ENCODE measurements at regions not wholly inside any gene's neighbourhood (a gene's known extent, or its start where the extent isn't known, plus 50 kb on each side); places are given as distances from the start of the nearest gene placed in this dataset.
"Not testable (repeated sequence)": the region's sequence is repeated elsewhere in the genome, so short reads cannot be mapped to it uniquely, and the experiment has no call there.

DNA sequence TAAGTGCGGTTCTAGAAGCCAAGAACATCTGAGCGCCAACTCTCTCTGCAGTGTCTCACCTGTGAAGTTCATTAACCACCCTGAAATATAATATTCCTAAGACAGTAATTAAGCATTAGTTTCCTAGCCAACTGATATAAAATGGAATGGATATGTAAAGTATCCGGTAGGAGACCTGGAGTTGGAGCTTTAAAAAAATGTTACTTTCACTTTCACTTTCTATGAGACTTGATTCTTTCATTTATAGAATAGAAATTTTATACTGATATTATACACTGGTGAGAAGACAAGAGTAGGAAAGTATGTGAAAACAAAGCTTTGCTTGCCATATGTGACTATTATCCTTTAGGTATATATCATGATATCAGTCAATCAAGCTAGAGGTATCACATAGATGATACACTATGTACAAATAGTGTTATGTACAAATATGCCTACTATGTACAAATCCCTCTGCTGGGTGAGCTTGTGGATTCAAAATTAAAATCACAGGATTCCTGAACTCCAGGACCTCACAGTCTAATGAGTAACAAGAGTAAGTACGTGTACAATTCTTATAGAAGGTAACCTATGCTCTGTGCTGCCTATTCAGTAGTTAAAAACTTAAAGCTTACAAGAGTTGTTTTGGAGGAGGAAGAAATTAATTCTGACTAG is 934.2 kb downstream of the TTLL7 start:
- DNase-seq, result no peak

DNA sequence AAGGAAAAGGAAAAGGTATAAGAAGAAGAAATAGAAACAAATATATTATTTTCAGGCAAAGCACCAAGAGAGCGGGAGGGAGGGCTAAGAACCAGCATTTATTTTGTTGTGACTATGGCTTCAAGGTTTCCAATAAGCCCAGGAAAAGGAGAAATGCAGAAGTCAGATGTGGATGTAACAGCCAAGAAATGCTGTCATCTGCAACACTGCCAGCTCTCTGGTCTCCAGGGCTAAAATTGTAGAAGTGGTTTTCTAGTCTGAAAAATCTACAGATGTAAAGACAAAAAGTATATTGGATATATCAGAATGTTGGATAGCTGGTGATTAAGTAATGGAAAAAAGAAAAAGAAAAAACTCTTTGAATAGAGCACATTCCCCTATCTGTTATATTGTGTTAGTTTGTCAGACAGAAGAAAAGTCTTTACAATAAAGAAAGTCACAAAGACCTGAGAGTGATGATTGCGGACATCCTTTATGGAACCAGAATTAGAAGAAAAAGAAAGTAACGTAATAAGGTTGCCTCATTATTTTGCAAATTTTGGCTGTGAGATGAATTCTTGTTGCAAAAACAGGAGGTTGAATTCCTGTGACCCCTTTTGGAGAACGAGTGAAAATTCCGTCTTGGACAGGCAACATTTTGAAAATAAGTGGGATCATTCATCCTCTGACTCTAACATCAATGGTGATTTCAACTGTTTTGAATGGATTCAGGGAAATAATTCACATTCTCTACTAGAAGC is 938.1 kb downstream of the TTLL7 start:
- DNase-seq, result no peak

DNA sequence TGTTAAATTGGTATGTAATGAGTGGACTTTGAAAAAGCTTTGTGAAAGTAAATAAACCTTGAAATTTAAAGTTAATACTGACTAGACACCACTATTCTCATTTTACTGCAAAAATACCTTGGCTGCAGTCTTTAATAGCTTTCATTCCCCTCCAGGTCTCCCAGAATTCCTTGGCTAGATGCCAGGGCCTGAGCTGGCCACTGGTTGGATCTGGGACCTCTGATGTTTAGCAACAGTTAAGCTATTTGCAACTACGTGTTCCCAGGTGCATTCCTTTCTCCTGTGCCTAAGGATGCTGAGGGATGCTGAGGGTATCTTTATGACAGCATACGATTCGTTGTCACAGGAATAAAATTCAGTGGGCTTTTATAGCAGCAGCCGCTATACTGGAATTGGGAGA is 938.7 kb downstream of the TTLL7 start:
- DNase-seq, result no peak

DNA sequence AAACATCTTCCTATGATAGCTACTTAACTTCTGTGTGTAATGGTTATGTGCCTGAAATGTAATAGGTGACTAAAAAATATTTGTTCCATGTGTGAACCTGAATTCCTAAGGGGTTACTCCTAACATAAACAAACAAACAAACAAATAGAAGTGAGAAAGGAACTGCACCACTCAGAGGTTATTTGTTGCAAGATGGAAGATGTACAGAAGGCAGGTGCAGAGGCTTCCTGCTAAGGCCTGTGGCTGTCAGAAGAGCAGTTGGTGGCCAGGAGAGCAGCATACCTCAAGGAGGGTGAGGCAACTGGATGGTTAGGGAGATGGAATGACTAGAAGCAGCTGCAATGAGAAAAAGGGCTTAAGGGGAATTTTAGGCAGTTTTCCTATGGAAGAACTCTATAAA is 940.6 kb downstream of the TTLL7 start:
- no peak for DNase-seq

DNA sequence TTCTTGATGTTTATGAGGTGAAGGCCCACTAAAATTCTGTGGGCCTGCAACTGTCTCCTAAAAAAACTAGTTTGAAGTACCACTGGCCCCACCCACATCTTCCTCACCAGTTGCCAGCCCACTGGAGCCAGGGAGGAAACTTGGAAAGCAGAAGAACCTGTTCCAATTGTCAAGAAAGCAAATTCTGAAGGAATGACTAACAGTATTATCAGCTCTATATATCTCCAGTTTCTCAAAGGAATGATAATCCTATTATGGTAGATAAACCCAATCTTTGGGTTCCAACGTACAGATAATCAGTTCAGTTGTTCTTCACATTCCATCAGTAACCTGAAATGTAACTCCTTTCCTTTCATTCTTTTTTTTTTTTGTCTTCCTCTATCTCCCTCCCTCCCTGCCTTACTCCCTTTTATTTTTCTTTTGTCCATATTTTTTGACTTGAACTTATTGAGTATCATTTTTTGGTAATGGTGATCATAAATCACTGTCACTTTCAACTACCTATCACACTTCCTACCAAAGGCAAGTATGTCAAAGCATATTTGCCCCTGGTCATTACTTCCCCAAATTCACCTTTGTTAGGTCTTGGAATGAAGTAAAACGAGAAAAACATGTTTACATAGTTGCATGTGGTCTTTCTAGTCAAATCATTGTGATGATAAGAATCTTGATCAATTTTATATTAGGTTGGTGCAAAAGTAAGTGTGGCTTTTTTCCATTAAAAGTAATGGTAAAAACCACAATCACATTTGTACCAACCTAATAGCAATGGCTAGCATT is 943.4 kb downstream of the TTLL7 start:
- DNase-seq, result no peak

DNA sequence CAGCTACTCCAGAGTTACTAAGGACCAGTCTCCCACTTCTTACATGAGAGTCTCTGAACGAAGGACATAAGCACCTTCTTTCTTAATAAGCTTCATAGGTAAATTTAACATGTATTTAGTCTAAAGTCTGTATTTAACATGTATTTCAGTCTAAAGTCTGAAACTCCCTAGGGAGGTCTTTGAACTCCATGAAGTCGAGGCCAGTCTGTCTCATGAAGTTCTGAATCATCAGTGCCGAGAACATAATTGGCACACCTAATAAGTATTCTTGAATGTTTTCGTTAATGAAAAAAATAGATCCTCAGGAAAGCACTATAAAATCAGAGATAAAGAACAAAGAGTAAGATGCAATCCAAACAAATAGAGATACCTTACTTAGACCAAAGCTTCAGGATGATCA is 945.5 kb downstream of the TTLL7 start:
- no peak for DNase-seq

DNA sequence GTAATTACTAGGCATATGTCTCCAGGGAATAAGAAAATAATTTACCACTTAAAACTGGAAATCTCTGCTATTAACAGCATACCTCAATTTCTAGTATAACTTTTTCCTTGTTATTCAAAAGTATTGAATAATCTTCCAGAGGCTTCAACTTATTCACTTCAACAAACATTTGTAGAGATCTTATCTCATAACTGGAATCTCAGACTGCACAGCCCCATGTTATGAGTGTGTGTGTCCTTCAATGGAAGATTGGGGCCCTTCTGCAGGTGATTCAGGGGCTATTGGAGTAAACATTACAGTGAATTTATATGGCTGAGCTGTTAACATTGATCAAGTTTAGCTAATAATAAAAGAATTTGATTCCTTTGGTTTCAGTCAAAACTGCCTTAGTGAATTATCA is 946.1 kb downstream of the TTLL7 start:
- DNase-seq, result no peak

DNA sequence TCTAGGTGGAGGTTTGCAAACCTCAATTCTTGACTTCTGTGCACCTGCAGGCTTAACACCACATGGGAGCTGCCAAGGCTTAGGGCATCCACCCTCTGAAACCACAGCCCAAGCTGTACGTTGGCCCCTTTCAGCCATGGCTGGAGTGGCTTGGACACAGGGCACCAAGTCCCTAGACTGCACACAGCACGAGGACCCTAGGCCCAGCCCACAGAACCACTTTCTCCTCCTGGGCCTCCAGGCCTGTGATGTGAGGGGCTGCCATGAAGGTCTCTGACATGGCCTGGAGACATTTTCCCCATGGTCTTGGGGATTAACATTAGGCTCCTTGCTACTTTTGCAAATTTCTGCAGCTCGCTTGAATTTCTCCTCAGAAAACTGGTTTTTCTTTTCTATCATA is 947.9 kb downstream of the TTLL7 start:
- not testable (repeated sequence) for DNase-seq

DNA sequence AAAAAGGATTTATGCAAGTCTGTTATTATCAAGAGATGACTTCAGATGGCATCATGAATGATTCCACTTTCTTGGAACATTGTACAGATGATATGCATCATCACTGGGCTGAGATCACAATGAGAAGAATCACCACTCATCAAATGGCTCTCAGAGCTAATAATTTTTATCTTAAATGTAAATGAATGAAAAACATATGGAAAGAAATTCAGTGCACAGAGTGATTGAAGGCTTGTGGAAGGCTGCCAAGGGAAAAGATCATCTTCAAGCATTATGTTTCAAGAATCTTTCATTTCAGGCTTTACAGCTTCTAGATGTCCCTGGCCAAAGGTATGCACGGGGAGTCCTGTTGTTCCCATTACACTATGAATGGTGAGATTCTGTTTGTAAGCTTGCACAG is 955.7 kb downstream of the TTLL7 start:
- no peak for DNase-seq

DNA sequence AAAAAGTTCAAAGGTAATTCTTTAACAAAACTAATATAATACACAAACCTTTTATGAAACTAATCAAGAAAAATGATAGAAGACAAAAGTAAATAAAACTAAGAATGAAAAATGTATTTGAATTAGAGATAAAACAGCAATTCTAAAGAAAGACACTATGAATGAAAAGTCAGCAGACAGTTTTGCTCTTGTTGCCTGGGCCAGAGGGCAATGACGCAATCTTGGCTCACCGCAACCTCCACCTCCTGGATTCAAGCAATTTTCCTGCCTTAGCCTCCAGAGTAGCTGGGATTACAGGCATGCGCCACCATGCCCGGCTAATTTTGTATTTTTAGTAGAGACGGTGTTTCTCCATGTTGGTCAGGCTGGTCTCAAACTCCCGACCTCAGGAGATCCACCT is 959.8 kb downstream of the TTLL7 start:
- not testable (repeated sequence) for DNase-seq

DNA sequence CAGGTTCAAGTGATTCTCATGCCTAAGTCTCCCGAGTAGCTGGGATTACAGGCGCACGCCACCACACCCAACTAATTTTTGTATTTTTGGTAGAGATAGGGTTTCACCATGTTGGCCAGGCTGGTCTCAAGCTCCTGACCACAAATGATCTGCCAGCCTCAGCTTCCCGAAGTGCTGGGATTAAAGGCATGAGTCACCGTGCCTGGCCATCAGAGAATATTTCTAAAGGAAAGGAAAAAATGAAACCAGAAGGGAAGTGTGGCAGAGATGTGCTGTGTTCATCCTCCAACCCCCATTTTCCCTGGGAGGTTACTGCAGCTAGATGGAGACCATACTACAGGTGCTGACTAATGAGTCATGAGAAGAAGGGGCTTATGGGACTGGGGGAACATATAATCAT is 964.1 kb downstream of the TTLL7 start:
- DNase-seq, result no peak

DNA sequence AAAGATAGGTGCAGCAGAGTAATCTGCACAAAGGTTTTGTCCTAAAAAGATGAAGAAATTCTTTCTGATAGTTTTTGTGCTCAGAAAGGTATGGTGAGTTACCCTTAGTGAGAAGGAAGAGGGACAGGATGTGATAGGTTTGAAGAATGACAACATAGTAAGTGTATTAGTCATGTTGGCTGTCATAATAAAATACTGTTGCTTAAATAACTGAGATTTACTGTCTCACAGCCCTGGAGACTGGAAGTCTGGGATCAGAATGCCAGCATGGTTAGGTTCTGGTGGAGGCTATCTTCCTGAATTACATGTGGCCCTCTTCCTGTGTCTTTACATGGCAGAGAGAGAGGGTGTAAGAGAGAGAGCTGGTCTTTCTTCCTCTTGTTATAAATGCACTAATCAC is 965.2 kb downstream of the TTLL7 start:
- DNase-seq, result no peak

DNA sequence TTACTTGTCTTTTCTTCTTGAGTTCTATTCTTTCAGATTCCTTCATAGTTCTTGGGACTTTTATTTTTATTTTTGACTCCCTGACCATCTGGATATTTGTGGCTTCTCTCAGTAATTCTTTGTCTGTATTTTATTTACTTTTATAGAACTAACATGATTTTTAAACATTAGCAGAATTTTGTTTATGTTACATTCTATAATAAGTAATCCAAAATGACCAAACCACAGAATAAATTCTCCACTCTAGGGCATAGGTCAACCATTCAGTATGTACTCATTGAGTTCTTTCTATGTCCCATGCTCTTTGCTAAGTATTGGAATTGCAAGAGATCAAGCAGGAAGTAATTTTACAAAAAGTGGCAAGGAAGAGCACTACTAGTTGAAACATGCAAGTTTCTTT is 969.0 kb downstream of the TTLL7 start:
- no peak for DNase-seq

DNA sequence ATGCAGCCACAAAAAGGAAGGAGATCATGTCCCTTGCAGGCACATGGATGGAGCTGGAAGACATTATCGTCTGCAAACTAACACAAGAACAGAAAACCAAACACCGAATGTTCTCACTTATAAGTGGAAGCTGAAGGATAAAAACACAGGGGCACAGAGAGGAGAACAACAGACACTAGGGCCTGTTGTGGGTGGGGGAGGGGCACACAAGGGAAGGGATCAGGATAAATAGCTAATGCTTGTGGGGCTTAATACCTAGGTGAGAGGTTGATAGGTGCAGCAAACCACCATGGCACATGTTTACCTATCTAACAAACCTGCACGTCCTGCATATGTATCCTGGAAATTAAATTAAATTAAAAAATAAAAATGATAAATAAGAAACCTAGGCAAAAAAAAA is 969.9 kb downstream of the TTLL7 start:
- no peak for DNase-seq

DNA sequence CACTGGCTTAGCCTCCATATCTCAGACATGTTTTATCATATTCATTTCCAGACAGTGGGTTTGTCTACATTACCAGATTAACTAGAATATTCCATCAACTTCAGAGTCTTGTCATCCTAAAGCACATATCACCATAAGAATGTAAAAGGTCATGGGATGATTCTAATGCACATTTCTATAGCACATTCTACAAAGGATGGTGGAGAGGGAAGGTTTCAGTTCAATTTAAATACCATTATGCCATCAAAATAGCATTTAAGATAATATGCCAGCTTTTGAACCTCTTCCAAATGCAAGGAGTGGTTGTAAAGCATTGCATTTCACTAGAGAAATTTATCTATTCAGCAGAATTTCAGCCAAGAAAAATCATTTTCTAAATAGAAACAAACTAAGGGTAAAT is 970.5 kb downstream of the TTLL7 start:
- no peak for DNase-seq

DNA sequence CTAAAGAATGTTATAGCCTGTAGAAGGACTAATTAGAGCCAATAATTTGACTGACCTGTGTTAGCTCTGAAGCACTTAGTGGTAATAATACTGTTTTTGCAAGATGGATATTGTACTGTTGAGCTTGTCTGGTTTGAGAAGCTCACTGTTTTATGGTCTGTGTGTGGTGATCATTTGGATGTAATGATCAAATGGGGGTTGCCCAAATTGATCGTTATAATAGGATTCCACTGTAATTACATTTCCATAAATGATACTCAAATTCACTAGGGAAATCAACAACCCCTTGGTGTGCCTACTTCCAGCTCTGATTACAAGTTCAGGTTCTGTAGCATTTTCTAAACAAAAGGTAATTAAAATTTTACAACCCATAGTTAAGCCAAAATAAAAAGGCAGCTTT is 971.4 kb downstream of the TTLL7 start:
- DNase-seq, result no peak

DNA sequence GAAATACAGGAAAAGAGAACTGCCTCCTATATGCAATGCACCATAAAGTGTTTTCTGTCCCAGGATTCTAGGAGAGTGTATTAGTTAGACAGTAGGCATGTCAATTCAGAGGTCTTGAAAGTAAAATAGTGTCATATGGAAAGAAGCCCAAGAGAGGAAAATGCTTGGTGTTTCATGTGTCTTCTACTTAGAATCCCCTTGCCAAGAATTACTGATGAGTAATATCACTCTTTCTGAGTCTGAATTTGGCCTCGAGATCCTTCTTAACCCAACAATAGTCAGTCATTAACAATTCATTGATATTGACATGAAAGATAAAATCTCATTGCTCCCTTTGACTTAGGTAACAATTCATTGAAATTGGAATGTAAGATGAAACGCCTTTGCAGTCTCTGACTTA is 972.2 kb downstream of the TTLL7 start:
- no peak for DNase-seq

DNA sequence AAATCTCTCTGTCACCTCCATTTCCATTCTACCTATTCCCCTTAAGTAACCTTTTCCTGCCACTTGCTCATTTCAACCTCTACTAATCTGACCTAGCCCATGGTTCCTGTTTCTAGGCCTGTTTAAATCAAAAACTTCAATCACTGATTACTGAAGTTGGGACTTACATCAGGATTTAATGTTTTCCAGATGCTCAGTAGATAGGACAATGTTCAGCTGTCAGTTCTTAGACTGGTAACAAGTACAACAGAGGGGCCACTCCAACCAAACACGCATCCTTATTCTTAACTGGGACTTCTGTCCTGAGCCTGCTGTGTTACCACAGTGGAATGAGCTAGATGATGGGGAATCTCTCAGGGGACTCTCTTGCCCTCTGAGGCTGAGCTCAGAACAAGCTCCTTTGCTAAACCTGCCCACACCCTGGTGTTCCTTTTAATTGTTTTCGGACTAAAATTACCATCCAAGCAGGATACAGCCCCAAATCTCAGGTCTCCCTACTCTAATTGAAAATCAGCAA is 974.6 kb downstream of the TTLL7 start:
- no peak for DNase-seq

DNA sequence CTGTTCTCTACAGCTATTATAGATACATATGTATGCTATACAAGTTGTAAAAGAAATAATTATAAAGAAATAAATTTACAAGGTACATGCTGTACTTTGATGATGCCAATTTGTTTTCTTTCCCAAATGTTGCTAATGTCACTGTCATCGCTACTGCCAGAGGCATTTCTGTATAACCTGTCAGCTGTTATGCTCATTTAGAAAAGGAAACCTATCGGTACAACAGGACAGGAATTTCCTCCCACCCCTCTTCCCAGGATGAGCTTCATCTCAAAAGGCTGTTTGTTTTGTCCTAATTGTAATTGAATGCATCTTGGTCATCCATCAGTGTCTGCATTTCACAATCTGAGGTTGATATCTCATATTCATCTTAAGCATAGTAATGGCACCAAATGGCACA is 975.7 kb downstream of the TTLL7 start:
- no peak for DNase-seq

DNA sequence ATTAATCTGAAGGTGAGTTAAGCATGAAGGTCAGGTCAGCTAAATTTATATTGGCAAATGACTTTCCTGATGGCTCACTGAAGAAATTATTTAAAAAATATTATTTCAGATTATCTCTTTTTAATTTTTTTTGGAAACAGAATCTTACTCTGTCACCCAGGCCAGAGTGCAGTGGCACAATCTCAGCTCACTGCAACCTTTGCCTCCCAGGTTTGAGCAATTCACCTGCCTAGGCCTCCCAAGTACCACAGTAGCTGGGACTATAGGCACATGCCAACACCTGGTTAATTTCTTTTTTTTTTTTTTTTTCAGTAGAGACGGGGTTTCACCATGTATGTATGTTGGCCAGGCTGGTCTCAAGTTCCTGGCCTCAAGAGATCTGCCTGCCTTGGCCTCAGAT is 976.7 kb downstream of the TTLL7 start:
- no peak for DNase-seq

DNA sequence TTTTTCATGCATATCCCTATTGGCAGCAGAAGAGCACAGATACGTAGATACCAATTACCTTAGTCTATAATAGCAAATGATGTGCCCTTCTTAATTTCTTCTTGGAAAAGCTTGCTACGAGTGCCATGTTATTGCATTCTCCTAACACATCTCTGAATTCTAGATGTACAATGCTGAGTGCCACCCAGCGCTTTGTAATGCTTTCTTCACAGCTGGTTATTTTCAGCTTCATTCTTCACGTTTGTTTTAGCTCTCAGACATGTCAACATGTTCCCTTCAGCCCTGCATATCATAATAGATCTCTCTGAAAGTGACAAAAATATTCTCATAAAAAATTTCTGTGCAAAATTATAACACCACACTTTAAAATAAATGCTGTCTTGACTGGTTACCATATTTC is 981.2 kb downstream of the TTLL7 start:
- no peak for DNase-seq

DNA sequence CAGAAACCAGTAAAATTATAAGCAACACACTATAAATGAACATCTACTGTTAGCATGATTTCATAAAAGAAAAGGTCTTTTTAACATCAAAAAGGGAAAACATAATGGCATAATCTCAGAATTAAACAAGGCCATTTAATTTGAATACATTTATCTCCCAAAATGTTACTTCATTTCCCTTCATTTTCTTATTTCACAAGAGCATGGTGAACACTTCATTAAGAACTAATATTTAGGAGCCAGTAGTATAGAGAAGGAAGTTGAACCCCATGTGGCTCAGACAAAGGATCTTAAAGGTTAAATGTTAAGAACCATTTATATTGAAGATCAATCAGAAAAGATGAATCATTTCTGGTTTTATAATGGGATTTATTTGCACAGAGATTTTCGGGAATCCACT is 981.7 kb downstream of the TTLL7 start:
- no peak for DNase-seq

DNA sequence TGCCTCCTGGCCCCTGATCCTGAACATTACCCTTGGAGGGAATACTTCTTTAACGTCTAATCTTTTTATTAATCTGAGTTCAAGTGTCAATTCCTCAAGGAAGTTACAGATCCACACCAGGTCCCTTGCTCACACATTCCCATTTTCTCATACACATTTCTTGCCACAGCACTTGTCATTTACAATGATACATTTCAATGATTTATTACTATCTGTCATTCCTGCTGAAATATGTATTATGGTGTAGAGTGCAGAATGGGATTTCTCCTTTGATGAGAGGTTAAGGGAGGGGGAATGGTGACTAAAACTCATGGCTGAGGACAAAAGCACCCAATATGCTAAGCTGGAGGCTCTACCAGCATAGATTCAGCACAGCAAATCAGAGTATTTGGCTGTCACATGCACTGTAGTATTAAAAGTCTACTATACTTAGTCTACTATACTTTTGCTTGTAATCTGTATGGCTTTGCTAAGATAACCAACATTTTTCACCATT is 982.5 kb downstream of the TTLL7 start:
- DNase-seq, result no peak

DNA sequence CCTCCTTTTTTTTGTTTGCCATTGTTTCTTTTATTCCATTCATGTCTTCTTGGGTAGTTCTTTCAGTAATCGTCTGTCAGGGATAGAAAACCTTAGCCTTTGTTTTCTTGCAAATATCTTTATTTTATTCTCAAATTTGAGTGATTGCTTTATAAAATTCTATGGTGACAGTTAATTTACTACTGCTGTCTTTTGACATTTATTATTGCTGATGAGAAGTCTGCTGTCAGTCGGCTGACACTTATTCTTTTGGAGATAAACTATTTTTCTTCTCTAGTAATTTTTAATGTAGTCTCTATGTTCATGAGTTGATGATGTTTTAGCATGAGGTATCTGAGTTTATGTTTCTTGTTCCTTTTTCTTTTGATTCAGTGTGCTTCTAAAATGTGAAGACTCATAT is 983.8 kb downstream of the TTLL7 start:
- DNase-seq, result no peak
